ENCODE measurements at regions not wholly inside any gene's neighbourhood (a gene's known extent, or its start where the extent isn't known, plus 50 kb on each side); places are given as distances from the start of the nearest gene placed in this dataset.

DNA sequence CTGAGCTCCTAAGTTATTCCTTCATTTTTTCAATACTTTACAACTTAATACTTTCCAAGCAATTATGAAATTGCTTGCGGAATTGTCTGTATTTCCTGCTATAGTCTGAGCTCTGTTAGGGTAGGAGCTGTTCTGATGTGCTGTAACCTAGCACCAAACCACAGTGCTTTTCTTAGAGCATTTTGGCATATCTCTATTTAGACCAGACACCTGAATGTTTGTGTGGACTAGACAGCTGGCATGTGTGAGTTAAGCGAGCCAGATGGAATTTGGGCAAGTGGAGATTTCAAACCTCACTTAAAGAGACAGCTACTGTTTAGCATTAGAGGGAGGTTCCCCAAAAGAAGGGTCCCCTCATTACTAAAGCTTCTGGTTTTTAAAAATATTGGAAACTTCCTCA, 106.1 kb downstream of the RWDD3 start:
- DNase-seq (no peak), ATAC-seq (no peak)
- H3K4me3 Mint-ChIP-seq: no peak overlapping the region
- Histone ChIP-seq H3K9me3 (ENCODE audit: control insufficient read depth, insufficient read depth, low read length) (no peaks in the 10 kb centered on the region), H3K27ac (ENCODE audit: low read length) (no peak overlapping the region), H3K4me1 (ENCODE audit: control insufficient read depth, insufficient read depth, low read length) (no peaks in the 10 kb centered on the region), H3K36me3 (ENCODE audit: control insufficient read depth, insufficient read depth, low read length) (no peaks in the 10 kb centered on the region), H3K4me3 (ENCODE audit: low read length) (no peak overlapping the region), H3K27me3 (ENCODE audit: control insufficient read depth, insufficient read depth, low read length) (no peaks in the 10 kb centered on the region)
- H3K27ac Mint-ChIP-seq: no peak overlapping the region
- no peaks in the 10 kb centered on the region for H3K4me1 Mint-ChIP-seq
- no peaks in the 10 kb centered on the region for H3K27me3 Mint-ChIP-seq (ENCODE audit: low read depth in 2 of 2)
- H3K9me3 Mint-ChIP-seq: peaks cover 3 to 6% of the 10 kb centered on the region in 2 donors
- no peaks in the 10 kb centered on the region for H3K36me3 Mint-ChIP-seq
- intact Hi-C loops (cut with micrococcal nuclease): no loop called here
- 80% methylated on average over 1 of the region's 2 CpGs for WGBS (ENCODE audit: insufficient coverage)
- TF ChIP-seq, protein P1, sequence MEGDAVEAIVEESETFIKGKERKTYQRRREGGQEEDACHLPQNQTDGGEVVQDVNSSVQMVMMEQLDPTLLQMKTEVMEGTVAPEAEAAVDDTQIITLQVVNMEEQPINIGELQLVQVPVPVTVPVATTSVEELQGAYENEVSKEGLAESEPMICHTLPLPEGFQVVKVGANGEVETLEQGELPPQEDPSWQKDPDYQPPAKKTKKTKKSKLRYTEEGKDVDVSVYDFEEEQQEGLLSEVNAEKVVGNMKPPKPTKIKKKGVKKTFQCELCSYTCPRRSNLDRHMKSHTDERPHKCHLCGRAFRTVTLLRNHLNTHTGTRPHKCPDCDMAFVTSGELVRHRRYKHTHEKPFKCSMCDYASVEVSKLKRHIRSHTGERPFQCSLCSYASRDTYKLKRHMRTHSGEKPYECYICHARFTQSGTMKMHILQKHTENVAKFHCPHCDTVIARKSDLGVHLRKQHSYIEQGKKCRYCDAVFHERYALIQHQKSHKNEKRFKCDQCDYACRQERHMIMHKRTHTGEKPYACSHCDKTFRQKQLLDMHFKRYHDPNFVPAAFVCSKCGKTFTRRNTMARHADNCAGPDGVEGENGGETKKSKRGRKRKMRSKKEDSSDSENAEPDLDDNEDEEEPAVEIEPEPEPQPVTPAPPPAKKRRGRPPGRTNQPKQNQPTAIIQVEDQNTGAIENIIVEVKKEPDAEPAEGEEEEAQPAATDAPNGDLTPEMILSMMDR (IDR thresholded peaks at IDR 0.05): no peak

DNA sequence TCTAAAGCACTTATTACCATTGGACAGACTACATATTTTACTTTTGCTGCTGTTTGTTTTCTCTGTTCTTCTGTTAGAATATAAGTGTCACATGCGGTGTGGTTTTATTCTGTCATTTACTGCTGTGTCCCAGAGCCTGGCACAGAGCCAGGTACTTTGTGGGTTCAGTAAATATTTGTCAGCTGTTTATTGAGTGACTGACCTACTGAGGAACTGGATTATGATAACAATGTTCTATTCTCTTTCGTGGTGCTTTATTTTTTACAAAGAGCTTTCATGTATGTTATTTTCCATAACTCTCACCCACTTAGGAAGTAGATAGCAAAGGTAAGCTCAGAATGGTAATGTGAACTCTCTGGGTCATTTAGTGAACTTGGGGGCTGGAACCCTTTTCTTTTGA, 118.8 kb downstream of the RWDD3 start:
- ATAC-seq: no peak
- WGBS (ENCODE audit: insufficient coverage): 57% methylated on average over 1 of the region's 2 CpGs
- no peak for DNase-seq
- no peaks in the 10 kb centered on the region for H3K9me3 ChIP-seq (ENCODE audit: control insufficient read depth, insufficient read depth, low read length)
- H3K9me3 Mint-ChIP-seq: peaks cover 3 to 7% of the 10 kb centered on the region in 2 donors
- no peak overlapping the region for H3K27ac Mint-ChIP-seq
- TF ChIP-seq, protein P1 (IDR thresholded peaks at IDR 0.05): no peak
- no peak overlapping the region for H3K4me3 ChIP-seq (ENCODE audit: low read length)
- H3K36me3 Mint-ChIP-seq: no peaks in the 10 kb centered on the region
- H3K4me3 Mint-ChIP-seq: no peak overlapping the region
- no peaks in the 10 kb centered on the region for H3K36me3 ChIP-seq (ENCODE audit: control insufficient read depth, insufficient read depth, low read length)
- no peak overlapping the region for H3K27ac ChIP-seq (ENCODE audit: low read length)
- no peaks in the 10 kb centered on the region for H3K4me1 ChIP-seq (ENCODE audit: control insufficient read depth, insufficient read depth, low read length)
- intact Hi-C loops (cut with micrococcal nuclease): no loop called here
- H3K27me3 Mint-ChIP-seq (ENCODE audit: low read depth in 2 of 2): no peaks in the 10 kb centered on the region
- H3K4me1 Mint-ChIP-seq: no peaks in the 10 kb centered on the region
- H3K27me3 ChIP-seq (ENCODE audit: control insufficient read depth, insufficient read depth, low read length): no peaks in the 10 kb centered on the region

DNA sequence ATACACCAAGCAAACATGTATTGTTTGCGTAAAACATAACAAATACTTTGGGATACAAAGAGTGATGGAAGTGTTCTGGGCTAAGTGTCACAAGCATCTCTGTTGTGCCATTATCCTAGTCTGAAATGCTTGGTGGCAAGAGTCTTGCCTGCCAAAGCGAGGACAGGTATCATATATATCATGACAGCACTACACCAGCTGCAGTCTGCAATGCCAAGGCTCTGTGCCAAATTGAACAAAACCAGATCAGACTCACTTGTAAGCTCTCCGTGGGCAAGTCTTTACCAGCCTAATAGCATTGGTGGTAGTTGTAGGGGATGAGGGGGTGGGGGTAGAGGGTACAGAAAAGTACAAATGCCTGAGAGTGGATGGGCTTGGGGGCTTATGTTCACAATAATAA, 119.2 kb downstream of the RWDD3 start:
- no peak overlapping the region for H3K27ac ChIP-seq (ENCODE audit: low read length)
- no peaks in the 10 kb centered on the region for H3K27me3 ChIP-seq (ENCODE audit: control insufficient read depth, insufficient read depth, low read length)
- no peaks in the 10 kb centered on the region for H3K36me3 ChIP-seq (ENCODE audit: control insufficient read depth, insufficient read depth, low read length)
- no peak overlapping the region for H3K27ac Mint-ChIP-seq
- H3K9me3 ChIP-seq (ENCODE audit: control insufficient read depth, insufficient read depth, low read length): no peaks in the 10 kb centered on the region
- TF ChIP-seq, protein P1 (IDR thresholded peaks at IDR 0.05): no peak
- intact Hi-C loops (cut with micrococcal nuclease): no loop called here
- no peaks in the 10 kb centered on the region for H3K27me3 Mint-ChIP-seq (ENCODE audit: low read depth in 2 of 2)
- no peak for DNase-seq
- ATAC-seq: no peak
- no peaks in the 10 kb centered on the region for H3K36me3 Mint-ChIP-seq
- no peaks in the 10 kb centered on the region for H3K4me1 ChIP-seq (ENCODE audit: control insufficient read depth, insufficient read depth, low read length)
- H3K4me1 Mint-ChIP-seq: no peaks in the 10 kb centered on the region
- H3K4me3 Mint-ChIP-seq: no peak overlapping the region
- 60% methylated on average over 2 of the region's 3 CpGs for WGBS (ENCODE audit: insufficient coverage)
- H3K9me3 Mint-ChIP-seq: peaks cover 3 to 7% of the 10 kb centered on the region in 2 donors
- no peak overlapping the region for H3K4me3 ChIP-seq (ENCODE audit: low read length)

DNA sequence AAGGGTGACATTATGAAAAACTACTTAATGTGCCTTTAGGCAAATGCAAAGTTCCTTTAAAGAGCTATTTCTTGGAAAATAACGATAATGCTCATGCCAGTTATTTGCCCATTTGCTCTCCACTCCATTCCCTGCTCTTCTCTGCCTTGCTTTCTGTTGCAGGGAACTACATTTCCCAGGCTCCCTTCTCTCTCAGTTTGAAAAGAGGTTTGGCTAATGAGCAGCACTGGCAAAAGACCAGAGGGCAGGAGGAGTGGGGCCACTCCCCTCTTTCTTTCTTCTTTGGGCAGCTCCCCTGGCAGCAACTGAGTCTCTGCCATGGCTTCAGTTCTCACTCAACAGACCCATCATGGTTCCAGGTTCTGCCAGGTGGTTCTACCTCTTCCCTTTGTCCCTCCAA, 130.5 kb downstream of the RWDD3 start:
- TF ChIP-seq, protein P1 (IDR thresholded peaks at IDR 0.05): no peak
- ATAC-seq (no peak), DNase-seq (no peak)
- no peak overlapping the region for H3K4me3 Mint-ChIP-seq
- Histone ChIP-seq H3K9me3 (ENCODE audit: control insufficient read depth, insufficient read depth, low read length) (no peaks in the 10 kb centered on the region), H3K27ac (ENCODE audit: low read length) (no peak overlapping the region), H3K36me3 (ENCODE audit: control insufficient read depth, insufficient read depth, low read length) (no peaks in the 10 kb centered on the region), H3K4me1 (ENCODE audit: control insufficient read depth, insufficient read depth, low read length) (no peaks in the 10 kb centered on the region), H3K27me3 (ENCODE audit: control insufficient read depth, insufficient read depth, low read length) (no peaks in the 10 kb centered on the region), H3K4me3 (ENCODE audit: low read length) (no peak overlapping the region)
- 87% methylated on average over 1 of the region's 1 CpG for WGBS (ENCODE audit: insufficient coverage)
- H3K27me3 Mint-ChIP-seq (ENCODE audit: low read depth in 2 of 2): no peaks in the 10 kb centered on the region
- H3K27ac Mint-ChIP-seq: no peak overlapping the region
- no peaks in the 10 kb centered on the region for H3K36me3 Mint-ChIP-seq
- no peaks in the 10 kb centered on the region for H3K4me1 Mint-ChIP-seq
- intact Hi-C loops (cut with micrococcal nuclease): no loop called here
- peaks cover 9 to 15% of the 10 kb centered on the region in 2 donors for H3K9me3 Mint-ChIP-seq
